ENCODE measurements at regions not wholly inside any gene's neighbourhood (a gene's known extent, or its start where the extent isn't known, plus 50 kb on each side); places are given as distances from the start of the nearest gene placed in this dataset.

GRCh38 chr20:51285684-51286083 is 256.8 kb downstream of the NFATC2 start:
- Histone ChIP-seq H3F3A (replicated peaks; ENCODE audit: insufficient read depth) (no peaks in the 10 kb centered on the region), H3K4me2 (no peak overlapping the region), H2AFZ (ENCODE audit: low read depth) (no peak overlapping the region), H3K27me3 (ENCODE audit: insufficient read depth) (0 out of 2 replicates have a peak, but pooled peaks cover 4% of the 10 kb centered on the region), H3K4me3 (ENCODE audit: low read depth in 2 of 2, low read length in 1 of 2) (no peak overlapping the region), H3K79me2 (ENCODE audit: insufficient read depth) (no peaks in the 10 kb centered on the region), H3K27ac (ENCODE audit: low read depth in 2 of 2, low read length in 1 of 2) (no peak overlapping the region), H3K9me2 (no peaks in the 10 kb centered on the region), H3K9me3 (no peaks in the 10 kb centered on the region), H3K4me1 (ENCODE audit: control insufficient read depth in 1 of 2, insufficient read depth in 2 of 2, low read depth in 1 of 2, low read length in 1 of 2) (peaks cover 0 to 19% of the 10 kb centered on the region in 2 experiments; a peak in 1 of 4 replicates), H3K9ac (no peak overlapping the region), H4K20me1 (ENCODE audit: insufficient read depth) (no peaks in the 10 kb centered on the region), H3K36me3 (replicated peaks in 1 of 2; ENCODE audit: control insufficient read depth in 1 of 2, insufficient read depth in 2 of 2, low read length in 1 of 2) (no peaks in the 10 kb centered on the region)
- WGBS (ENCODE audit: low lambda C conversion rate), result 51% methylated on average over 4 of the region's 4 CpGs
- no peak for DNase-seq
- TF ChIP-seq RFX5 (IDR thresholded peaks at IDR 0.05; ENCODE audit: low read length), result no peak
- no peak for TF ChIP-seq NRF1 (IDR thresholded peaks at IDR 0.05; ENCODE audit: low read depth, low read length)
- no peak for TF ChIP-seq MXI1 (IDR thresholded peaks at IDR 0.05; ENCODE audit: low read depth, low read length)
- no peak for TF ChIP-seq POLR2AphosphoS5 (IDR thresholded peaks at IDR 0.05; ENCODE audit: low read depth, low read length)
- TF ChIP-seq YY1 (IDR thresholded peaks at IDR 0.05; ENCODE audit: low read depth), result no peak
- TF ChIP-seq SMC3 (IDR thresholded peaks at IDR 0.05; ENCODE audit: low read depth, low read length), result no peak
- no peak for TF ChIP-seq RCOR1 (IDR thresholded peaks at IDR 0.05; ENCODE audit: low read length)
- TF ChIP-seq EP300 (IDR thresholded peaks at IDR 0.05; ENCODE audit: borderline replicate concordance in 1 of 2, low read depth in 1 of 2, low read length in 1 of 2), result no peak
- TF ChIP-seq, protein P1, sequence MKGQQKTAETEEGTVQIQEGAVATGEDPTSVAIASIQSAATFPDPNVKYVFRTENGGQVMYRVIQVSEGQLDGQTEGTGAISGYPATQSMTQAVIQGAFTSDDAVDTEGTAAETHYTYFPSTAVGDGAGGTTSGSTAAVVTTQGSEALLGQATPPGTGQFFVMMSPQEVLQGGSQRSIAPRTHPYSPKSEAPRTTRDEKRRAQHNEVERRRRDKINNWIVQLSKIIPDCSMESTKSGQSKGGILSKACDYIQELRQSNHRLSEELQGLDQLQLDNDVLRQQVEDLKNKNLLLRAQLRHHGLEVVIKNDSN (IDR thresholded peaks at IDR 0.05; ENCODE audit: borderline replicate concordance, low read depth), result no peak
- ChIA-PET CTCF (interaction anchor here (3.7 kb wide), 1 partner anchor 21 kb away, joined by 10 read pairs; no protein-coding TSS in a partner anchor), POLR2A (no interaction called here)

- H3K9me2 ChIP-seq, result no peaks in the 10 kb centered on the region
- H3F3A ChIP-seq (replicated peaks; ENCODE audit: insufficient read depth), result no peaks in the 10 kb centered on the region
- TF ChIP-seq, protein P2, sequence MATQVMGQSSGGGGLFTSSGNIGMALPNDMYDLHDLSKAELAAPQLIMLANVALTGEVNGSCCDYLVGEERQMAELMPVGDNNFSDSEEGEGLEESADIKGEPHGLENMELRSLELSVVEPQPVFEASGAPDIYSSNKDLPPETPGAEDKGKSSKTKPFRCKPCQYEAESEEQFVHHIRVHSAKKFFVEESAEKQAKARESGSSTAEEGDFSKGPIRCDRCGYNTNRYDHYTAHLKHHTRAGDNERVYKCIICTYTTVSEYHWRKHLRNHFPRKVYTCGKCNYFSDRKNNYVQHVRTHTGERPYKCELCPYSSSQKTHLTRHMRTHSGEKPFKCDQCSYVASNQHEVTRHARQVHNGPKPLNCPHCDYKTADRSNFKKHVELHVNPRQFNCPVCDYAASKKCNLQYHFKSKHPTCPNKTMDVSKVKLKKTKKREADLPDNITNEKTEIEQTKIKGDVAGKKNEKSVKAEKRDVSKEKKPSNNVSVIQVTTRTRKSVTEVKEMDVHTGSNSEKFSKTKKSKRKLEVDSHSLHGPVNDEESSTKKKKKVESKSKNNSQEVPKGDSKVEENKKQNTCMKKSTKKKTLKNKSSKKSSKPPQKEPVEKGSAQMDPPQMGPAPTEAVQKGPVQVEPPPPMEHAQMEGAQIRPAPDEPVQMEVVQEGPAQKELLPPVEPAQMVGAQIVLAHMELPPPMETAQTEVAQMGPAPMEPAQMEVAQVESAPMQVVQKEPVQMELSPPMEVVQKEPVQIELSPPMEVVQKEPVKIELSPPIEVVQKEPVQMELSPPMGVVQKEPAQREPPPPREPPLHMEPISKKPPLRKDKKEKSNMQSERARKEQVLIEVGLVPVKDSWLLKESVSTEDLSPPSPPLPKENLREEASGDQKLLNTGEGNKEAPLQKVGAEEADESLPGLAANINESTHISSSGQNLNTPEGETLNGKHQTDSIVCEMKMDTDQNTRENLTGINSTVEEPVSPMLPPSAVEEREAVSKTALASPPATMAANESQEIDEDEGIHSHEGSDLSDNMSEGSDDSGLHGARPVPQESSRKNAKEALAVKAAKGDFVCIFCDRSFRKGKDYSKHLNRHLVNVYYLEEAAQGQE (IDR thresholded peaks at IDR 0.05; ENCODE audit: low read depth, low read length), result no peak
- TF ChIP-seq GATA2 (CRISPR knock-in tag; IDR thresholded peaks at IDR 0.05) (no peak), FOXJ3 (CRISPR knock-in tag; IDR thresholded peaks at IDR 0.05) (no peak), YY1 (IDR thresholded peaks at IDR 0.05; ENCODE audit: low read depth) (no peak), NRF1 (IDR thresholded peaks at IDR 0.05; ENCODE audit: low read depth, low read length) (no peak), RXRA (IDR thresholded peaks at IDR 0.05; ENCODE audit: borderline replicate concordance, low read depth) (no peak), FOXM1 (IDR thresholded peaks at IDR 0.05; ENCODE audit: low read depth) (no peak), TCF12 (IDR thresholded peaks at IDR 0.05) (no peak), TEAD4 (IDR thresholded peaks at IDR 0.05; ENCODE audit: borderline replicate concordance, insufficient read depth) (no peak)
- TF ChIP-seq, protein P3, sequence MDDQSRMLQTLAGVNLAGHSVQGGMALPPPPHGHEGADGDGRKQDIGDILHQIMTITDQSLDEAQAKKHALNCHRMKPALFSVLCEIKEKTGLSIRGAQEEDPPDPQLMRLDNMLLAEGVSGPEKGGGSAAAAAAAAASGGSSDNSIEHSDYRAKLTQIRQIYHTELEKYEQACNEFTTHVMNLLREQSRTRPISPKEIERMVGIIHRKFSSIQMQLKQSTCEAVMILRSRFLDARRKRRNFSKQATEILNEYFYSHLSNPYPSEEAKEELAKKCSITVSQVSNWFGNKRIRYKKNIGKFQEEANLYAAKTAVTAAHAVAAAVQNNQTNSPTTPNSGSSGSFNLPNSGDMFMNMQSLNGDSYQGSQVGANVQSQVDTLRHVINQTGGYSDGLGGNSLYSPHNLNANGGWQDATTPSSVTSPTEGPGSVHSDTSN (IDR thresholded peaks at IDR 0.05), result no peak
- TF ChIP-seq, protein P1 (IDR thresholded peaks at IDR 0.05; ENCODE audit: borderline replicate concordance, low read depth), result no peak
- no peaks in the 10 kb centered on the region for H3K9me3 ChIP-seq
- no peak for DNase-seq
- H3K79me2 ChIP-seq (ENCODE audit: insufficient read depth), result no peaks in the 10 kb centered on the region
- H3K4me3 ChIP-seq (ENCODE audit: low read depth in 2 of 2, low read length in 1 of 2), result no peak overlapping the region
- ChIA-PET POLR2A (no interaction called here), CTCF (interaction anchor here (3.7 kb wide), 1 partner anchor 22 kb away, joined by 10 read pairs; no protein-coding TSS in a partner anchor)
- 0 out of 2 replicates have a peak, but pooled peaks cover 4% of the 10 kb centered on the region for H3K27me3 ChIP-seq (ENCODE audit: insufficient read depth)
- H3K4me1 ChIP-seq (ENCODE audit: control insufficient read depth in 1 of 2, insufficient read depth in 2 of 2, low read depth in 1 of 2, low read length in 1 of 2), result peaks cover 0 to 19% of the 10 kb centered on the region in 2 experiments; a peak in 1 of 4 replicates
- H3K27ac ChIP-seq (ENCODE audit: low read depth in 2 of 2, low read length in 1 of 2), result no peak overlapping the region
- H4K20me1 ChIP-seq (ENCODE audit: insufficient read depth), result no peaks in the 10 kb centered on the region
- H3K36me3 ChIP-seq (replicated peaks in 1 of 2; ENCODE audit: control insufficient read depth in 1 of 2, insufficient read depth in 2 of 2, low read length in 1 of 2), result no peaks in the 10 kb centered on the region
- H3K9ac ChIP-seq, result no peak overlapping the region
- no peak overlapping the region for H3K4me2 ChIP-seq
- H2AFZ ChIP-seq (ENCODE audit: low read depth), result no peak overlapping the region
- WGBS (ENCODE audit: low lambda C conversion rate), result 77% methylated on average over 5 of the region's 6 CpGs
Measured at GRCh38 chr20:51284871-51285270, 257.6 kb downstream of the NFATC2 start.

Data from SK-N-SH (cell line).